K562 (cell line): ENCODE measurements at regions not wholly inside any gene's neighbourhood (a gene's known extent, or its start where the extent isn't known, plus 50 kb on each side); places are given as distances from the start of the nearest gene placed in this dataset.

Experiments used
- CHAMP1 ChIP-seq: fragments of 450-650 bp; IDR thresholded peaks from 2 replicates; pipeline ENCODE4 v1.6.1; 2016; ENCODE audit warnings: mild to moderate bottlenecking
- SLC30A9 ChIP-seq: fragments of 250-450 bp; sonication (Bioruptor Pico); IDR thresholded peaks from 2 replicates; pipeline ENCODE4 v1.8.0; 2022; ENCODE audit warnings: mild to moderate bottlenecking, moderate library complexity
- ZBTB11 ChIP-seq, 3 experiments: fragments of 200-800 bp in 1 of 3; fragments of 250-450 bp in 1 of 3; fragments of 450-650 bp in 1 of 3; sonication (Bioruptor Pico) in 1 of 3; sonication (Bioruptor generic) in 1 of 3; formaldehyde crosslinking in 1 of 3; IDR thresholded peaks; 2 replicates each; pipeline versions ENCODE4 v1.6.1 to v1.8.0; 2016 to 2022; ENCODE audit warnings: mild to moderate bottlenecking in 2 of 3, missing genetic modification characterization in 2 of 3, missing compliant biosample characterization in 1 of 3, moderate library complexity in 1 of 3
- ZBTB2 ChIP-seq: fragments of 450-650 bp; IDR thresholded peaks from 2 replicates; pipeline ENCODE4 v1.6.1; 2016; ENCODE audit warnings: antibody characterized with exemption

- TF ChIP-seq ZBTB11 (CRISPR knock-in tag; IDR thresholded peaks at IDR 0.05) (no peak), CHAMP1 (no peak), SLC30A9 (CRISPR knock-in tag) (no peak), ZBTB2 (no peak)
Observed at GRCh38 chr13:47413112-47413511, 516.3 kb upstream of the HTR2A start (continued).
